Uterus (tissue), 2 donors: ENCODE measurements at regions not wholly inside any gene's neighbourhood (a gene's known extent, or its start where the extent isn't known, plus 50 kb on each side); places are given as distances from the start of the nearest gene placed in this dataset.
"Not testable (repeated sequence)": the region's sequence is repeated elsewhere in the genome, so short reads cannot be mapped to it uniquely, and the experiment has no call there.

Experiments used
- POLR2A ChIP-seq, 2 donors: fragments of 450-650 bp; IDR thresholded peaks; one replicate each; pipeline ENCODE4 v1.6.1; 2016; ENCODE audit warnings: antibody characterized with exemption in 2 of 2, mild to moderate bottlenecking in 1 of 2, moderate library complexity in 1 of 2
- TF ChIP-seq, protein P1 (sequence below), 4 experiments: fragments of 200-600 bp in 2 of 4; fragments of 450-650 bp in 2 of 4; sonication (generic) in 2 of 4; IDR thresholded peaks; one replicate each; pipeline ENCODE4 v1.5.1; 2016 to 2019; ENCODE audit warnings: antibody characterized with exemption in 4 of 4, mild to moderate bottlenecking in 2 of 4, moderate library complexity in 1 of 4

DNA sequence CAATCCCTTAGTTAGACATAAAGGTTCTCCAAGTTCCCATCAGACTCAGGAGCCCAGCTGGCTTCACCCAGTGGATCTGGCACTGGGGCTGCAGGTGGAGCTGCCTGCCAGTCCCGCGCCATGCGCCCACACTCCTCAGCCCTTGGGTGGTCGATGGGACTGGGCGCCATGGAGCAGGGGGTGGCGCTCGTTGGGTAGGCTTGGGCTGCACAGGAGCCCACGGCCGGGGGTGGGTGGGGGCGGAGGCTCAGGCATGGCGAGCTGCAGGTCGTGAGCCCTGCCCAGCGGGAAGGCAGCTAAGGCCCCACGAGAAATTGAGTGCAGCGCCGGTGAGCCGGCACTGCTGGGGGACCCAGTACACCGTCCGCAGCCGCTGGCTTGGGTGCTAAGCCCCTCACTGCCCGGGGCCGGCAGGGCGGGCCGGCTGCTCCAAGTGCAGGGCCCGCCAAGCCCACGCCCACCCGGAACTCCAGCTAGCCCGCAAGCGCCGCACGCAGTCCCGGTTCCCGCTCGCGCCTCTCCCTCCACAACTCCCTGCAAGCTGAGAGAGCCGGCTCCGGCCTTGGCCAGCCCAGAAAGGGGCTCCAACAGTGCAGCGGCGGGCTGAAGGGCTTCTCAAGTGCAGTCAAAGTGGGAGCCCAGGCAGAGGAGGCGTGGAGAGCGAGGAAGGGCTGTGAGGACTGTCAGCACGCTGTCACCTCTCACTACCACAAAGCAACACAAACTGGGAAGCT is 584.3 kb upstream of the COBL start:
- TF ChIP-seq POLR2A (IDR thresholded peaks at IDR 0.05), result not testable (repeated sequence)
- TF ChIP-seq, protein P1, sequence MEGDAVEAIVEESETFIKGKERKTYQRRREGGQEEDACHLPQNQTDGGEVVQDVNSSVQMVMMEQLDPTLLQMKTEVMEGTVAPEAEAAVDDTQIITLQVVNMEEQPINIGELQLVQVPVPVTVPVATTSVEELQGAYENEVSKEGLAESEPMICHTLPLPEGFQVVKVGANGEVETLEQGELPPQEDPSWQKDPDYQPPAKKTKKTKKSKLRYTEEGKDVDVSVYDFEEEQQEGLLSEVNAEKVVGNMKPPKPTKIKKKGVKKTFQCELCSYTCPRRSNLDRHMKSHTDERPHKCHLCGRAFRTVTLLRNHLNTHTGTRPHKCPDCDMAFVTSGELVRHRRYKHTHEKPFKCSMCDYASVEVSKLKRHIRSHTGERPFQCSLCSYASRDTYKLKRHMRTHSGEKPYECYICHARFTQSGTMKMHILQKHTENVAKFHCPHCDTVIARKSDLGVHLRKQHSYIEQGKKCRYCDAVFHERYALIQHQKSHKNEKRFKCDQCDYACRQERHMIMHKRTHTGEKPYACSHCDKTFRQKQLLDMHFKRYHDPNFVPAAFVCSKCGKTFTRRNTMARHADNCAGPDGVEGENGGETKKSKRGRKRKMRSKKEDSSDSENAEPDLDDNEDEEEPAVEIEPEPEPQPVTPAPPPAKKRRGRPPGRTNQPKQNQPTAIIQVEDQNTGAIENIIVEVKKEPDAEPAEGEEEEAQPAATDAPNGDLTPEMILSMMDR (IDR thresholded peaks at IDR 0.05), result not testable (repeated sequence)
